IPS-20b (cell line): ENCODE measurements at regions not wholly inside any gene's neighbourhood (a gene's known extent, or its start where the extent isn't known, plus 50 kb on each side); places are given as distances from the start of the nearest gene placed in this dataset.

Source experiments
- H3K27ac ChIP-seq: one replicate; pipeline ENCODE4 v1.5.1; 2013; ENCODE audit warnings: low read length
- H3K27me3 ChIP-seq: 2 replicates; pipeline ENCODE4 v1.6.1; 2013; ENCODE audit warnings: mild to moderate bottlenecking, low read length, inconsistent platforms; ENCODE audit not compliant: insufficient read depth
- H3K36me3 ChIP-seq: 2 replicates; pipeline ENCODE4 v1.6.1; 2013; ENCODE audit warnings: low read depth, mild to moderate bottlenecking, inconsistent platforms, low read length, moderate library complexity; ENCODE audit not compliant: insufficient read depth
- H3K4me1 ChIP-seq: 2 replicates; pipeline ENCODE4 v1.6.1; 2013; ENCODE audit warnings: mild to moderate bottlenecking, control low read depth, inconsistent platforms, low read length, moderate library complexity; ENCODE audit not compliant: insufficient read depth
- H3K4me3 ChIP-seq: 2 replicates; pipeline ENCODE4 v1.5.1; 2013; ENCODE audit warnings: mild to moderate bottlenecking, low read length, inconsistent platforms
- H3K9ac ChIP-seq: 2 replicates; pipeline ENCODE4 v1.6.1; 2013; ENCODE audit warnings: low read depth, mild to moderate bottlenecking, inconsistent platforms, low read length, moderate library complexity
- H3K9me3 ChIP-seq: 2 replicates; pipeline ENCODE4 v1.6.1; 2013; ENCODE audit warnings: mild to moderate bottlenecking, low read depth, low read length, inconsistent platforms; ENCODE audit not compliant: insufficient read depth

- Histone ChIP-seq H3K27ac (no peak overlapping the region), H3K9me3 (no peaks in the 10 kb centered on the region), H3K4me1 (peaks cover 4% of the 10 kb centered on the region; the same call in 1 of the 2 replicates), H3K27me3 (no peaks in the 10 kb centered on the region), H3K9ac (no peak overlapping the region), H3K36me3 (no peaks in the 10 kb centered on the region), H3K4me3 (no peak overlapping the region)
These were observed 124.7 kb upstream of the ZBTB40 start for GRCh38 chr1:22326931-22327330.

GRCh38 chr1:22327411-22327810 lies 124.2 kb upstream of the ZBTB40 start:
- no peaks in the 10 kb centered on the region for H3K27me3 ChIP-seq
- H3K4me3 ChIP-seq = no peak overlapping the region
- H3K9ac ChIP-seq = no peak overlapping the region
- H3K27ac ChIP-seq = no peak overlapping the region
- no peaks in the 10 kb centered on the region for H3K4me1 ChIP-seq
- H3K36me3 ChIP-seq = no peaks in the 10 kb centered on the region
- no peaks in the 10 kb centered on the region for H3K9me3 ChIP-seq

- Histone ChIP-seq H3K9me3 (no peaks in the 10 kb centered on the region), H3K4me3 (no peak overlapping the region), H3K27me3 (no peaks in the 10 kb centered on the region), H3K9ac (no peak overlapping the region), H3K36me3 (no peaks in the 10 kb centered on the region), H3K4me1 (no peaks in the 10 kb centered on the region), H3K27ac (no peak overlapping the region)
These were observed 123.1 kb upstream of the ZBTB40 start for GRCh38 chr1:22328331-22329147.

- Histone ChIP-seq H3K36me3 (no peaks in the 10 kb centered on the region), H3K9me3 (no peaks in the 10 kb centered on the region), H3K4me3 (no peak overlapping the region), H3K9ac (no peak overlapping the region), H3K27me3 (no peaks in the 10 kb centered on the region), H3K27ac (no peak overlapping the region), H3K4me1 (no peaks in the 10 kb centered on the region)
These were observed 122.5 kb upstream of the ZBTB40 start for GRCh38 chr1:22329148-22329515.

- no peaks in the 10 kb centered on the region for H3K27me3 ChIP-seq
- H3K27ac ChIP-seq = no peak overlapping the region
- H3K36me3 ChIP-seq = no peaks in the 10 kb centered on the region
- H3K9me3 ChIP-seq = no peaks in the 10 kb centered on the region
- H3K9ac ChIP-seq = no peak overlapping the region
- H3K4me3 ChIP-seq = no peak overlapping the region
- no peaks in the 10 kb centered on the region for H3K4me1 ChIP-seq
These were observed 121.4 kb upstream of the ZBTB40 start for GRCh38 chr1:22330092-22330759.

- Histone ChIP-seq H3K27ac (no peak overlapping the region), H3K4me3 (no peak overlapping the region), H3K4me1 (no peaks in the 10 kb centered on the region), H3K36me3 (no peaks in the 10 kb centered on the region), H3K27me3 (no peaks in the 10 kb centered on the region), H3K9ac (no peak overlapping the region), H3K9me3 (no peaks in the 10 kb centered on the region)
These were observed 120.9 kb upstream of the ZBTB40 start for GRCh38 chr1:22330760-22331119.

GRCh38 chr1:22331618-22332423 lies 119.8 kb upstream of the ZBTB40 start:
- Histone ChIP-seq H3K27me3 (no peaks in the 10 kb centered on the region), H3K9me3 (no peaks in the 10 kb centered on the region), H3K4me1 (no peaks in the 10 kb centered on the region), H3K27ac (no peak overlapping the region), H3K9ac (no peak overlapping the region), H3K36me3 (no peaks in the 10 kb centered on the region), H3K4me3 (no peak overlapping the region)

GRCh38 chr1:22332424-22332717 lies 119.3 kb upstream of the ZBTB40 start:
- no peaks in the 10 kb centered on the region for H3K9me3 ChIP-seq
- no peak overlapping the region for H3K9ac ChIP-seq

GRCh38 chr1:22332795-22333499 lies 118.7 kb upstream of the ZBTB40 start:
- Histone ChIP-seq H3K4me3 (no peak overlapping the region), H3K27ac (no peak overlapping the region), H3K4me1 (no peaks in the 10 kb centered on the region), H3K27me3 (no peaks in the 10 kb centered on the region), H3K9ac (no peak overlapping the region), H3K9me3 (no peaks in the 10 kb centered on the region), H3K36me3 (no peaks in the 10 kb centered on the region)

More at GRCh38 chr1:22332424-22332717, 119.3 kb upstream of the ZBTB40 start:
- Histone ChIP-seq H3K36me3 (no peaks in the 10 kb centered on the region), H3K4me1 (no peaks in the 10 kb centered on the region), H3K4me3 (no peak overlapping the region), H3K27me3 (no peaks in the 10 kb centered on the region), H3K27ac (no peak overlapping the region)

- no peaks in the 10 kb centered on the region for H3K27me3 ChIP-seq
- no peaks in the 10 kb centered on the region for H3K4me1 ChIP-seq
- no peaks in the 10 kb centered on the region for H3K36me3 ChIP-seq
- no peaks in the 10 kb centered on the region for H3K9me3 ChIP-seq
- no peak overlapping the region for H3K4me3 ChIP-seq
- H3K27ac ChIP-seq = no peak overlapping the region
- no peak overlapping the region for H3K9ac ChIP-seq
These were observed 118.0 kb upstream of the ZBTB40 start for GRCh38 chr1:22333516-22334121.

- H3K36me3 ChIP-seq = no peaks in the 10 kb centered on the region
- H3K27ac ChIP-seq = no peak overlapping the region
- no peak overlapping the region for H3K4me3 ChIP-seq
- H3K9me3 ChIP-seq = no peaks in the 10 kb centered on the region
- H3K27me3 ChIP-seq = no peaks in the 10 kb centered on the region
- H3K4me1 ChIP-seq = no peaks in the 10 kb centered on the region
- no peak overlapping the region for H3K9ac ChIP-seq
These were observed 116.6 kb upstream of the ZBTB40 start for GRCh38 chr1:22334860-22335550.
